Prostate gland (tissue), 2 donors: ENCODE measurements at regions not wholly inside any gene's neighbourhood (a gene's known extent, or its start where the extent isn't known, plus 50 kb on each side); places are given as distances from the start of the nearest gene placed in this dataset.

Experiments used
- CTCF ChIP-seq, 4 experiments: fragments of 200-600 bp in 2 of 4; fragments of 450-650 bp in 2 of 4; sonication (generic) in 2 of 4; IDR thresholded peaks; 1 replicate in 3 of 4; 2 replicates in 1 of 4; pipeline ENCODE4 v1.5.1; 2016 to 2019; ENCODE audit warnings: antibody characterized with exemption in 4 of 4, mild to moderate bottlenecking in 2 of 4, moderate library complexity in 2 of 4
- POLR2AphosphoS5 ChIP-seq: sonication (generic); formaldehyde crosslinking; IDR thresholded peaks from one replicate; pipeline ENCODE4 v1.6.1; 2017; ENCODE audit warnings: antibody characterized with exemption

GRCh38 chr10:78550090-78550489, 516.4 kb downstream of the RPS24 start:
- no peak for TF ChIP-seq CTCF (IDR thresholded peaks at IDR 0.05)
- TF ChIP-seq POLR2AphosphoS5, result no peak
